ENCODE measurements at regions not wholly inside any gene's neighbourhood (a gene's known extent, or its start where the extent isn't known, plus 50 kb on each side); places are given as distances from the start of the nearest gene placed in this dataset.

DNA sequence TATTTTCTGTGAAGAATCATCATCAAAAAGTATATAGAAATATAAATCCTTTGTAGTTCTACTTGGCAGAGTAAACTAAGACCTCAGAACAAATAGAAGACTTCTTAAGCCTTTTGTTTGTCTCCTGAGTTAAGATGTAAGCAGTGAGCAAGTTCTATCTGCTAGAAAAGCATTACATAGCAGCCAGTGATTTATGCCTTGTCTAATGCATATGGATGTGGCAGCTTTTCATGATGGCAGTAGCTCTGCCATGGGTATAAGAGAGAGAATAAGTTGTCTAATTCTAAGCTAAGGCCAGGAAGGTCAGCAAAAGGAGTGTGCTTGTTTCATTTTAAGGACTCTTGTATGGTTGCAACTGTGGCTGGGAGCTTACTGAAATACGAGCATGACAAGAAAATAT, 920.2 kb downstream of the GRIK2 start:
- TF ChIP-seq, protein P1, sequence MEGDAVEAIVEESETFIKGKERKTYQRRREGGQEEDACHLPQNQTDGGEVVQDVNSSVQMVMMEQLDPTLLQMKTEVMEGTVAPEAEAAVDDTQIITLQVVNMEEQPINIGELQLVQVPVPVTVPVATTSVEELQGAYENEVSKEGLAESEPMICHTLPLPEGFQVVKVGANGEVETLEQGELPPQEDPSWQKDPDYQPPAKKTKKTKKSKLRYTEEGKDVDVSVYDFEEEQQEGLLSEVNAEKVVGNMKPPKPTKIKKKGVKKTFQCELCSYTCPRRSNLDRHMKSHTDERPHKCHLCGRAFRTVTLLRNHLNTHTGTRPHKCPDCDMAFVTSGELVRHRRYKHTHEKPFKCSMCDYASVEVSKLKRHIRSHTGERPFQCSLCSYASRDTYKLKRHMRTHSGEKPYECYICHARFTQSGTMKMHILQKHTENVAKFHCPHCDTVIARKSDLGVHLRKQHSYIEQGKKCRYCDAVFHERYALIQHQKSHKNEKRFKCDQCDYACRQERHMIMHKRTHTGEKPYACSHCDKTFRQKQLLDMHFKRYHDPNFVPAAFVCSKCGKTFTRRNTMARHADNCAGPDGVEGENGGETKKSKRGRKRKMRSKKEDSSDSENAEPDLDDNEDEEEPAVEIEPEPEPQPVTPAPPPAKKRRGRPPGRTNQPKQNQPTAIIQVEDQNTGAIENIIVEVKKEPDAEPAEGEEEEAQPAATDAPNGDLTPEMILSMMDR (IDR thresholded peaks at IDR 0.05) = no peak
- no peak for TF ChIP-seq ZFX (IDR thresholded peaks at IDR 0.05; ENCODE audit: borderline replicate concordance)

All from 22Rv1 (cell line).